CD4-positive, alpha-beta T cell treated with Interleukin-21 for 1 hour (primary cell): ENCODE measurements at regions not wholly inside any gene's neighbourhood (a gene's known extent, or its start where the extent isn't known, plus 50 kb on each side); places are given as distances from the start of the nearest gene placed in this dataset.
"Not testable (repeated sequence)": the region's sequence is repeated elsewhere in the genome, so short reads cannot be mapped to it uniquely, and the experiment has no call there.

Experiments used
- DNase-seq: peaks from one replicate; pipeline ENCODE4 v3.0.0-alpha.2; 2020

GRCh38 chr15:37427393-37427792, 327.0 kb upstream of the MEIS2 start:
- not testable (repeated sequence) for DNase-seq

GRCh38 chr15:37446921-37447320, 346.6 kb upstream of the MEIS2 start:
- no peak for DNase-seq

GRCh38 chr15:37452498-37452897, 352.1 kb upstream of the MEIS2 start:
- no peak for DNase-seq

- DNase-seq, result no peak
Observed at GRCh38 chr15:37480482-37480881, 380.1 kb upstream of the MEIS2 start.

- DNase-seq, result no peak
Observed at GRCh38 chr15:37481126-37481525, 380.8 kb upstream of the MEIS2 start.

GRCh38 chr15:37483779-37484178, 383.4 kb upstream of the MEIS2 start:
- DNase-seq, result no peak

GRCh38 chr15:37485056-37485455, 384.7 kb upstream of the MEIS2 start:
- DNase-seq, result no peak

GRCh38 chr15:37490707-37491106, 390.4 kb upstream of the MEIS2 start:
- DNase-seq, result no peak

GRCh38 chr15:37516621-37517020, 416.3 kb upstream of the MEIS2 start:
- no peak for DNase-seq

- DNase-seq, result no peak
Observed at GRCh38 chr15:37517191-37517895, 417.0 kb upstream of the MEIS2 start.

GRCh38 chr15:37518436-37518835, 416.0 kb upstream of the TMCO5A start:
- DNase-seq, result no peak

GRCh38 chr15:37520026-37520425, 414.4 kb upstream of the TMCO5A start:
- no peak for DNase-seq

GRCh38 chr15:37520882-37521281, 413.6 kb upstream of the TMCO5A start:
- DNase-seq, result no peak

GRCh38 chr15:37524601-37525000, 409.8 kb upstream of the TMCO5A start:
- DNase-seq, result no peak

GRCh38 chr15:37528432-37528831, 406.0 kb upstream of the TMCO5A start:
- no peak for DNase-seq

- no peak for DNase-seq
Observed at GRCh38 chr15:37536967-37537605, 397.4 kb upstream of the TMCO5A start.

GRCh38 chr15:37537802-37538201, 396.6 kb upstream of the TMCO5A start:
- DNase-seq, result no peak

GRCh38 chr15:37548116-37548515, 386.3 kb upstream of the TMCO5A start:
- no peak for DNase-seq

GRCh38 chr15:37550360-37551024, 383.9 kb upstream of the TMCO5A start:
- DNase-seq, result no peak

- no peak for DNase-seq
Observed at GRCh38 chr15:37572401-37572800, 362.0 kb upstream of the TMCO5A start.

- DNase-seq, result no peak
Observed at GRCh38 chr15:37574985-37575384, 359.5 kb upstream of the TMCO5A start.

GRCh38 chr15:37576952-37577351, 357.5 kb upstream of the TMCO5A start:
- DNase-seq, result no peak

GRCh38 chr15:37581866-37582532, 352.4 kb upstream of the TMCO5A start:
- DNase-seq, result no peak

GRCh38 chr15:37582852-37583251, 351.6 kb upstream of the TMCO5A start:
- DNase-seq, result no peak
